Mucosa of stomach (tissue), 1 donor: ENCODE measurements at regions not wholly inside any gene's neighbourhood (a gene's known extent, or its start where the extent isn't known, plus 50 kb on each side); places are given as distances from the start of the nearest gene placed in this dataset.

Experiments used
- H3K27me3 ChIP-seq: one replicate; pipeline ENCODE4 v1.7.0; 2013; ENCODE audit warnings: mild to moderate bottlenecking, low read length; ENCODE audit not compliant: control insufficient read depth, insufficient read depth
- H3K36me3 ChIP-seq: one replicate; pipeline ENCODE4 v1.7.0; 2013; ENCODE audit warnings: low read length; ENCODE audit not compliant: control insufficient read depth, insufficient read depth
- H3K4me1 ChIP-seq: one replicate; pipeline ENCODE4 v1.7.0; 2013; ENCODE audit warnings: mild to moderate bottlenecking, low read length; ENCODE audit not compliant: control insufficient read depth, insufficient read depth
- H3K4me3 ChIP-seq: one replicate; pipeline ENCODE4 v1.7.0; 2013; ENCODE audit warnings: low read length
- H3K9ac ChIP-seq: one replicate; pipeline ENCODE4 v1.7.0; 2013; ENCODE audit warnings: mild to moderate bottlenecking, low read length, moderate library complexity
- H3K9me3 ChIP-seq: one replicate; pipeline ENCODE4 v1.7.0; 2013; ENCODE audit warnings: mild to moderate bottlenecking, low read length, moderate library complexity; ENCODE audit not compliant: control insufficient read depth
- donor health status: Pancreatic carcinoma.

GRCh38 chr6:137726582-137726981, 140.5 kb upstream of the TNFAIP3 start:
- no peak overlapping the region for H3K4me3 ChIP-seq
- H3K36me3 ChIP-seq: no peaks in the 10 kb centered on the region
- H3K27me3 ChIP-seq: no peaks in the 10 kb centered on the region
- peaks cover 17% of the 10 kb centered on the region for H3K4me1 ChIP-seq
- no peak overlapping the region for H3K9ac ChIP-seq
- no peaks in the 10 kb centered on the region for H3K9me3 ChIP-seq

GRCh38 chr6:137727216-137727765, 139.8 kb upstream of the TNFAIP3 start:
- H3K4me1 ChIP-seq: peaks cover 17% of the 10 kb centered on the region
- no peaks in the 10 kb centered on the region for H3K9me3 ChIP-seq
- H3K27me3 ChIP-seq: no peaks in the 10 kb centered on the region

GRCh38 chr6:137728386-137729349, 138.4 kb upstream of the TNFAIP3 start:
- H3K9ac ChIP-seq: no peak overlapping the region
- no peaks in the 10 kb centered on the region for H3K9me3 ChIP-seq
- H3K36me3 ChIP-seq: no peaks in the 10 kb centered on the region
- peaks cover 5% of the 10 kb centered on the region for H3K4me1 ChIP-seq
- H3K4me3 ChIP-seq: no peak overlapping the region
- no peaks in the 10 kb centered on the region for H3K27me3 ChIP-seq

More at GRCh38 chr6:137727216-137727765, 139.8 kb upstream of the TNFAIP3 start:
- Histone ChIP-seq H3K4me3 (no peak overlapping the region), H3K9ac (no peak overlapping the region), H3K36me3 (no peaks in the 10 kb centered on the region)

GRCh38 chr6:137729866-137730629, 137.0 kb upstream of the TNFAIP3 start:
- H3K4me1 ChIP-seq: no peaks in the 10 kb centered on the region
- no peak overlapping the region for H3K9ac ChIP-seq
- H3K36me3 ChIP-seq: no peaks in the 10 kb centered on the region
- H3K27me3 ChIP-seq: no peaks in the 10 kb centered on the region
- no peak overlapping the region for H3K4me3 ChIP-seq
- no peaks in the 10 kb centered on the region for H3K9me3 ChIP-seq

GRCh38 chr6:137731600-137731959, 135.5 kb upstream of the TNFAIP3 start:
- no peaks in the 10 kb centered on the region for H3K36me3 ChIP-seq
- no peaks in the 10 kb centered on the region for H3K27me3 ChIP-seq
- H3K9ac ChIP-seq: no peak overlapping the region
- H3K4me3 ChIP-seq: no peak overlapping the region
- H3K9me3 ChIP-seq: no peaks in the 10 kb centered on the region
- no peaks in the 10 kb centered on the region for H3K4me1 ChIP-seq

- Histone ChIP-seq H3K4me1 (no peaks in the 10 kb centered on the region), H3K4me3 (no peak overlapping the region), H3K36me3 (no peaks in the 10 kb centered on the region), H3K9ac (no peak overlapping the region), H3K9me3 (no peaks in the 10 kb centered on the region), H3K27me3 (no peaks in the 10 kb centered on the region)
Measured at GRCh38 chr6:137731960-137732616, 135.0 kb upstream of the TNFAIP3 start.

- H3K36me3 ChIP-seq: no peaks in the 10 kb centered on the region
- no peaks in the 10 kb centered on the region for H3K4me1 ChIP-seq
- no peaks in the 10 kb centered on the region for H3K27me3 ChIP-seq
- H3K4me3 ChIP-seq: no peak overlapping the region
- H3K9me3 ChIP-seq: no peaks in the 10 kb centered on the region
- H3K9ac ChIP-seq: no peak overlapping the region
Measured at GRCh38 chr6:137733372-137733771, 133.7 kb upstream of the TNFAIP3 start.

- no peak overlapping the region for H3K4me3 ChIP-seq
- no peaks in the 10 kb centered on the region for H3K27me3 ChIP-seq
- no peak overlapping the region for H3K9ac ChIP-seq
- H3K36me3 ChIP-seq: no peaks in the 10 kb centered on the region
- no peaks in the 10 kb centered on the region for H3K4me1 ChIP-seq
- no peaks in the 10 kb centered on the region for H3K9me3 ChIP-seq
Measured at GRCh38 chr6:137734005-137734874, 132.8 kb upstream of the TNFAIP3 start.

GRCh38 chr6:137734875-137735182, 132.2 kb upstream of the TNFAIP3 start:
- Histone ChIP-seq H3K9me3 (no peaks in the 10 kb centered on the region), H3K4me1 (no peaks in the 10 kb centered on the region), H3K9ac (no peak overlapping the region), H3K36me3 (no peaks in the 10 kb centered on the region), H3K4me3 (no peak overlapping the region), H3K27me3 (no peaks in the 10 kb centered on the region)

GRCh38 chr6:137736048-137736818, 130.8 kb upstream of the TNFAIP3 start:
- H3K4me1 ChIP-seq: no peaks in the 10 kb centered on the region
- H3K4me3 ChIP-seq: no peak overlapping the region
- H3K9me3 ChIP-seq: no peaks in the 10 kb centered on the region
- H3K9ac ChIP-seq: no peak overlapping the region
- no peaks in the 10 kb centered on the region for H3K36me3 ChIP-seq
- H3K27me3 ChIP-seq: peaks cover 3% of the 10 kb centered on the region

- H3K4me1 ChIP-seq: no peaks in the 10 kb centered on the region
- peaks cover 3% of the 10 kb centered on the region for H3K27me3 ChIP-seq
- H3K9ac ChIP-seq: no peak overlapping the region
- no peak overlapping the region for H3K4me3 ChIP-seq
- no peaks in the 10 kb centered on the region for H3K36me3 ChIP-seq
- no peaks in the 10 kb centered on the region for H3K9me3 ChIP-seq
Measured at GRCh38 chr6:137736911-137737310, 130.1 kb upstream of the TNFAIP3 start.
